Nephron progenitor cell (in vitro differentiated cells): ENCODE measurements at regions not wholly inside any gene's neighbourhood (a gene's known extent, or its start where the extent isn't known, plus 50 kb on each side); places are given as distances from the start of the nearest gene placed in this dataset.

Experiments
- DNase-seq: peaks from one replicate; pipeline ENCODE4 v3.0.0; 2021
- H3K27ac Mint-ChIP-seq: 2 replicates; pipeline ENCODE4 v1.8.0; 2021; ENCODE audit warnings: mild to moderate bottlenecking, moderate library complexity, mixed read lengths
- H3K27me3 Mint-ChIP-seq: 2 replicates; pipeline ENCODE4 v1.8.0; 2021; ENCODE audit warnings: mild to moderate bottlenecking, low read depth, mixed read lengths; ENCODE audit not compliant: poor library complexity
- H3K36me3 Mint-ChIP-seq: 2 replicates; pipeline ENCODE4 v1.8.0; 2021; ENCODE audit warnings: low read depth, mixed read lengths
- H3K4me1 Mint-ChIP-seq: 2 replicates; pipeline ENCODE4 v1.8.0; 2021; ENCODE audit warnings: mixed read lengths
- H3K4me3 Mint-ChIP-seq: 2 replicates; pipeline ENCODE4 v1.8.0; 2021; ENCODE audit warnings: mild to moderate bottlenecking, moderate library complexity, mixed read lengths
- H3K9me3 Mint-ChIP-seq: 2 replicates; pipeline ENCODE4 v1.8.0; 2021; ENCODE audit warnings: mild to moderate bottlenecking, moderate library complexity, mixed read lengths
- TF ChIP-seq, protein P1 (sequence below): fragments of 200-600 bp; sonication (generic); IDR thresholded peaks from 2 replicates; pipeline ENCODE4 v1.5.0; 2021; ENCODE audit warnings: antibody characterized with exemption

DNA sequence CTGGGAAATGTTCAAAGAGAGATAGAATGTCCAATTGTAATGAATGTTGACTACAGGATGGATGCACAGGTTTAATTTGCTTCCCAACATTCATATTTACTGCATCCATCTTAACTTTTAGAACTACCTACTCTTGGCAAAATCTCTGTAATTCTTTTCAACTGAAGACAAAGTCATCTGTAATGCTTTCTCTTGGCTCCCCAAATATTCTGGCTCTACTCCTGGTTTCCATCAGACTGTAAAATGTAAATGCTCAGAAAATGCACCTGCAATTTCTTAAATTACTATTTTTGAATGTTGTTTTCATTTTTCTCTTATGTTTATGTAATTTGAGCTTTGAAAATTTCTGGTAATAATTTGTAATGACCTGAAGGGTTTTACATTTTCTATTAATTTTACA lies 480.8 kb upstream of the IMPG1 start:
- Mint-ChIP-seq H3K27me3 (no peaks in the 10 kb centered on the region), H3K4me1 (no peaks in the 10 kb centered on the region), H3K4me3 (no peak overlapping the region), H3K9me3 (no peaks in the 10 kb centered on the region), H3K36me3 (no peaks in the 10 kb centered on the region), H3K27ac (no peak overlapping the region)
- no peak for DNase-seq
- TF ChIP-seq, protein P1, sequence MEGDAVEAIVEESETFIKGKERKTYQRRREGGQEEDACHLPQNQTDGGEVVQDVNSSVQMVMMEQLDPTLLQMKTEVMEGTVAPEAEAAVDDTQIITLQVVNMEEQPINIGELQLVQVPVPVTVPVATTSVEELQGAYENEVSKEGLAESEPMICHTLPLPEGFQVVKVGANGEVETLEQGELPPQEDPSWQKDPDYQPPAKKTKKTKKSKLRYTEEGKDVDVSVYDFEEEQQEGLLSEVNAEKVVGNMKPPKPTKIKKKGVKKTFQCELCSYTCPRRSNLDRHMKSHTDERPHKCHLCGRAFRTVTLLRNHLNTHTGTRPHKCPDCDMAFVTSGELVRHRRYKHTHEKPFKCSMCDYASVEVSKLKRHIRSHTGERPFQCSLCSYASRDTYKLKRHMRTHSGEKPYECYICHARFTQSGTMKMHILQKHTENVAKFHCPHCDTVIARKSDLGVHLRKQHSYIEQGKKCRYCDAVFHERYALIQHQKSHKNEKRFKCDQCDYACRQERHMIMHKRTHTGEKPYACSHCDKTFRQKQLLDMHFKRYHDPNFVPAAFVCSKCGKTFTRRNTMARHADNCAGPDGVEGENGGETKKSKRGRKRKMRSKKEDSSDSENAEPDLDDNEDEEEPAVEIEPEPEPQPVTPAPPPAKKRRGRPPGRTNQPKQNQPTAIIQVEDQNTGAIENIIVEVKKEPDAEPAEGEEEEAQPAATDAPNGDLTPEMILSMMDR, result no peak

GRCh38 chr6:76552268-76552667 lies 479.8 kb upstream of the IMPG1 start:
- H3K36me3 Mint-ChIP-seq, result no peaks in the 10 kb centered on the region
- H3K27me3 Mint-ChIP-seq, result no peaks in the 10 kb centered on the region
- H3K4me3 Mint-ChIP-seq, result no peak overlapping the region
- H3K27ac Mint-ChIP-seq, result no peak overlapping the region
- TF ChIP-seq, protein P1, result no peak
- DNase-seq, result no peak
- no peaks in the 10 kb centered on the region for H3K4me1 Mint-ChIP-seq
- H3K9me3 Mint-ChIP-seq, result peaks cover 4% of the 10 kb centered on the region

GRCh38 chr6:76533661-76534060 lies 461.2 kb upstream of the IMPG1 start:
- Mint-ChIP-seq H3K9me3 (peaks cover 13% of the 10 kb centered on the region), H3K36me3 (no peaks in the 10 kb centered on the region), H3K27me3 (no peaks in the 10 kb centered on the region), H3K4me1 (no peaks in the 10 kb centered on the region), H3K27ac (no peak overlapping the region), H3K4me3 (no peak overlapping the region)
- TF ChIP-seq, protein P1, result no peak
- no peak for DNase-seq

DNA sequence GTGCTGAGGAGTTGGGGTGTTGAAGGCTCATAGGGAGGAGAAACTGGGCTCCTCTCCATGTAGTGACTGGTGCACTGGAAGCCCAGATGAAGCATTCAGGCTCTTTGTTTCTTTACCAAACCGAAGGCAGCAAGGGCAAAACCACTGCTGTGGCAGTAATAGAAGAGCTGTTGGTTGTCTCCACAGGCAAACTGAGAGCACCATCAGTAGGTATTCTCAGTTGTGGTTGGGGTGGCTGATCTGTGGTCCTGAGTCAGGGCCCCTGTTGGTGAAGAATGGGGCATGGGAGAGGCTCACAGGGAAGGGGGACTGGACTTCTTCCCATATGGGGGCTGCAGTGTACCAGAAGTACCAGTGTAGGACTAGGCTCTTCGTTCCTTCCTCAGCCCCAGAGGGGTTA lies 460.2 kb upstream of the IMPG1 start:
- H3K4me3 Mint-ChIP-seq, result no peak overlapping the region
- H3K9me3 Mint-ChIP-seq, result peaks cover 13% of the 10 kb centered on the region
- TF ChIP-seq, protein P1, result no peak
- H3K27ac Mint-ChIP-seq, result no peak overlapping the region
- DNase-seq, result no peak
- H3K27me3 Mint-ChIP-seq, result no peaks in the 10 kb centered on the region
- no peaks in the 10 kb centered on the region for H3K36me3 Mint-ChIP-seq
- H3K4me1 Mint-ChIP-seq, result no peaks in the 10 kb centered on the region

- DNase-seq, result no peak
- no peak overlapping the region for H3K27ac Mint-ChIP-seq
- H3K36me3 Mint-ChIP-seq, result no peaks in the 10 kb centered on the region
- H3K27me3 Mint-ChIP-seq, result no peaks in the 10 kb centered on the region
- H3K4me3 Mint-ChIP-seq, result no peak overlapping the region
- peaks cover 28% of the 10 kb centered on the region for H3K9me3 Mint-ChIP-seq
- TF ChIP-seq, protein P1, result no peak
- no peaks in the 10 kb centered on the region for H3K4me1 Mint-ChIP-seq
Measured at GRCh38 chr6:76518443-76518842, 446.0 kb upstream of the IMPG1 start.

DNA sequence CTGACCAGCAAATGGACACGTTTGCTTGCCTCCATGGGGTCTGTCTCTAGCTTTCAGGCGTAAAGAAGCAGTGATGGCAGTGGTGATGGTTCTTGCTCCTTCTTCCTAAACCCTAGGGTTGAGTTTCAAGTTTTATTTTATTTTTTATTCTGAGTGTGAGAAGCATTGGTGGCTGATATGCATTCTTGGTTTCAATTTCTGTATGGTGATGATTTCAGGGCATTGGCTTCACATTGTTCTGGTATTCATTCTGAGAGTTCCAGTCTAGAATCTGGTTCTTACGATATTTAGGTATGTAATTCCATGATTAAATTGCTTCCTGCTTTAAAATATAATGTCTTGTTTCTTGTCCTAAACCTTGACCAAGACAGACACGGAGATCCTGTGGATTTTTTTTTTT lies 444.5 kb upstream of the IMPG1 start:
- TF ChIP-seq, protein P1, result no peak
- Mint-ChIP-seq H3K4me3 (no peak overlapping the region), H3K9me3 (peaks cover 30% of the 10 kb centered on the region), H3K36me3 (no peaks in the 10 kb centered on the region), H3K27me3 (no peaks in the 10 kb centered on the region), H3K4me1 (no peaks in the 10 kb centered on the region), H3K27ac (no peak overlapping the region)
- DNase-seq, result no peak
